Loucy (cell line): ENCODE measurements at regions not wholly inside any gene's neighbourhood (a gene's known extent, or its start where the extent isn't known, plus 50 kb on each side); places are given as distances from the start of the nearest gene placed in this dataset.

Experiments
- H2AFZ ChIP-seq: fragments of 200-600 bp; sonication (generic); 2 replicates; pipeline ENCODE4 v1.6.0; 2016; ENCODE audit warnings: antibody characterized with exemption, mild to moderate bottlenecking, low read length, moderate library complexity
- H3F3A ChIP-seq: fragments of 200-600 bp; 2 replicates; pipeline ENCODE4 v1.6.0; 2016; ENCODE audit warnings: antibody characterized with exemption, low read depth, mild to moderate bottlenecking
- H3K27me3 ChIP-seq: fragments of 200-600 bp; sonication (generic); 2 replicates; pipeline ENCODE4 v1.6.1; 2014; ENCODE audit warnings: low read length, mild to moderate bottlenecking; ENCODE audit not compliant: insufficient read depth, poor library complexity, severe bottlenecking
- H3K36me3 ChIP-seq: fragments of 200-600 bp; sonication (generic); 2 replicates; pipeline ENCODE4 v1.6.1; 2016; ENCODE audit warnings: low read length; ENCODE audit not compliant: insufficient read depth
- H3K4me1 ChIP-seq: fragments of 200-600 bp; sonication (generic); 2 replicates; pipeline ENCODE4 v1.5.1; 2014; ENCODE audit warnings: low read length, mild to moderate bottlenecking; ENCODE audit not compliant: insufficient read depth, poor library complexity, severe bottlenecking
- H3K4me2 ChIP-seq: fragments of 200-600 bp; sonication (generic); 2 replicates; pipeline ENCODE4 v1.6.0; 2014; ENCODE audit warnings: antibody characterized with exemption, low read length, low read depth, mild to moderate bottlenecking; ENCODE audit not compliant: poor library complexity, severe bottlenecking
- H3K4me3 ChIP-seq: fragments of 200-600 bp; sonication (generic); 2 replicates; pipeline ENCODE4 v1.5.1; 2014; ENCODE audit warnings: low read length, mild to moderate bottlenecking, mixed read lengths; ENCODE audit not compliant: poor library complexity, severe bottlenecking
- H3K79me2 ChIP-seq: fragments of 200-600 bp; sonication (generic); 2 replicates; pipeline ENCODE4 v1.6.1; 2014; ENCODE audit warnings: low read length; ENCODE audit not compliant: insufficient read depth
- H3K9ac ChIP-seq: fragments of 200-600 bp; sonication (generic); 2 replicates; pipeline ENCODE4 v1.6.0; 2014; ENCODE audit warnings: mild to moderate bottlenecking, low read depth, low read length, moderate library complexity; ENCODE audit not compliant: poor library complexity, severe bottlenecking
- H3K9me2 ChIP-seq: fragments of 200-600 bp; sonication (generic); replicated peaks from 2 replicates; pipeline ENCODE4 v1.6.1; 2016; ENCODE audit warnings: low read depth, low read length, mixed read lengths
- H3K9me3 ChIP-seq: fragments of 200-600 bp; sonication (generic); 2 replicates; pipeline ENCODE4 v1.6.1; 2014; ENCODE audit warnings: mild to moderate bottlenecking, antibody characterized with exemption, low read length, low read depth; ENCODE audit not compliant: insufficient read depth
- H4K20me1 ChIP-seq: fragments of 200-600 bp; sonication (generic); 2 replicates; pipeline ENCODE4 v1.6.0; 2014; ENCODE audit warnings: antibody characterized with exemption, low read length, mild to moderate bottlenecking; ENCODE audit not compliant: insufficient read depth, poor library complexity, severe bottlenecking
- CTCF ChIP-seq: fragments of 200-600 bp; sonication (generic); conservative IDR thresholded peaks from 2 replicates; pipeline ENCODE4 v1.5.1; 2014; ENCODE audit warnings: mild to moderate bottlenecking, antibody characterized with exemption, low read length
- EZH2phosphoT487 ChIP-seq: fragments of 200-600 bp; IDR thresholded peaks from 2 replicates; pipeline ENCODE4 v1.6.1; 2018; ENCODE audit warnings: antibody characterized with exemption, mild to moderate bottlenecking, moderate library complexity, borderline replicate concordance

GRCh38 chr18:77851802-77852201 is 602.2 kb downstream of the GALR1 start:
- no peaks in the 10 kb centered on the region for H3F3A ChIP-seq
- no peaks in the 10 kb centered on the region for H3K36me3 ChIP-seq
- H3K9me3 ChIP-seq = no peaks in the 10 kb centered on the region; the same call in 1 of the 2 replicates
- no peaks in the 10 kb centered on the region for H3K27me3 ChIP-seq
- TF ChIP-seq CTCF = no peak
- TF ChIP-seq EZH2phosphoT487 = no peak
- H3K4me1 ChIP-seq = no peaks in the 10 kb centered on the region
- H3K4me3 ChIP-seq = no peak overlapping the region
- H3K9me2 ChIP-seq = no peaks in the 10 kb centered on the region
- no peak overlapping the region for H2AFZ ChIP-seq
- H3K4me2 ChIP-seq = no peak overlapping the region
- no peaks in the 10 kb centered on the region for H4K20me1 ChIP-seq
- no peak overlapping the region for H3K9ac ChIP-seq
- no peaks in the 10 kb centered on the region for H3K79me2 ChIP-seq

GRCh38 chr18:77853859-77854258 is 604.2 kb downstream of the GALR1 start:
- H3K9ac ChIP-seq = no peak overlapping the region

GRCh38 chr18:77857678-77858655 is 608.3 kb downstream of the GALR1 start:
- no peaks in the 10 kb centered on the region; the same call in 1 of the 2 replicates for H3K9me3 ChIP-seq
- H3K4me1 ChIP-seq = no peaks in the 10 kb centered on the region
- no peak overlapping the region for H3K4me3 ChIP-seq
- H2AFZ ChIP-seq = no peak overlapping the region
- no peaks in the 10 kb centered on the region for H3K36me3 ChIP-seq
- H3K27me3 ChIP-seq = no peaks in the 10 kb centered on the region
- no peak overlapping the region for H3K4me2 ChIP-seq
- no peaks in the 10 kb centered on the region for H3K9me2 ChIP-seq
- no peak for TF ChIP-seq CTCF
- no peak for TF ChIP-seq EZH2phosphoT487
- no peak overlapping the region for H3K9ac ChIP-seq
- no peaks in the 10 kb centered on the region for H4K20me1 ChIP-seq
- no peaks in the 10 kb centered on the region for H3K79me2 ChIP-seq
- no peaks in the 10 kb centered on the region for H3F3A ChIP-seq

More at GRCh38 chr18:77853859-77854258, 604.2 kb downstream of the GALR1 start:
- TF ChIP-seq EZH2phosphoT487 = no peak
- H3K36me3 ChIP-seq = no peaks in the 10 kb centered on the region
- H3K9me2 ChIP-seq = no peaks in the 10 kb centered on the region
- no peaks in the 10 kb centered on the region; the same call in 1 of the 2 replicates for H3K9me3 ChIP-seq
- no peaks in the 10 kb centered on the region for H3K4me1 ChIP-seq
- H3K27me3 ChIP-seq = no peaks in the 10 kb centered on the region
- H3K79me2 ChIP-seq = no peaks in the 10 kb centered on the region
- no peak overlapping the region for H3K4me3 ChIP-seq
- H3F3A ChIP-seq = no peaks in the 10 kb centered on the region
- H2AFZ ChIP-seq = no peak overlapping the region
- H3K4me2 ChIP-seq = no peak overlapping the region
- no peaks in the 10 kb centered on the region for H4K20me1 ChIP-seq
